ENCODE measurements at regions not wholly inside any gene's neighbourhood (a gene's known extent, or its start where the extent isn't known, plus 50 kb on each side); places are given as distances from the start of the nearest gene placed in this dataset.

- TF ChIP-seq CTCF (conservative IDR thresholded peaks at IDR 0.05 in 1 of 2, IDR thresholded peaks at IDR 0.05 in 1 of 2; ENCODE audit: low read depth in 1 of 2, low read length in 2 of 2), result no peak
- no peak for TF ChIP-seq EZH2 (IDR thresholded peaks at IDR 0.05; ENCODE audit: low read length, missing control alignments)
These were observed 944.9 kb upstream of the GYPC start for GRCh38 chr2:125711075-125711474.

All from fibroblast of lung (primary cell).